GM19463 (cell line): ENCODE measurements at regions not wholly inside any gene's neighbourhood (a gene's known extent, or its start where the extent isn't known, plus 50 kb on each side); places are given as distances from the start of the nearest gene placed in this dataset.
A peak's percentile ranks its signal among the peaks of the same experiment; 100 is the strongest.
"Not testable (repeated sequence)": the region's sequence is repeated elsewhere in the genome, so short reads cannot be mapped to it uniquely, and the experiment has no call there.

Experiments
- ATAC-seq: cut with Tn5 transposase; IDR thresholded peaks from one replicate; pipeline ENCODE4 v1.9.1; 2021; ENCODE audit warnings: mild to moderate bottlenecking, moderate library complexity; ENCODE audit not compliant: unreplicated experiment

GRCh38 chr20:53872561-53873229 lies 197.7 kb downstream of the BCAS1 start:
- peak; percentile 64 for ATAC-seq

- no peak for ATAC-seq
These were observed 198.3 kb downstream of the BCAS1 start for GRCh38 chr20:53872081-53872541.

GRCh38 chr20:53871541-53871940 lies 198.9 kb downstream of the BCAS1 start:
- ATAC-seq: no peak

- ATAC-seq: no peak
These were observed 199.7 kb downstream of the BCAS1 start for GRCh38 chr20:53870426-53871315.

GRCh38 chr20:53869466-53870258 lies 200.7 kb downstream of the BCAS1 start:
- ATAC-seq: peak; percentile 52

GRCh38 chr20:53867741-53868351 lies 202.5 kb downstream of the BCAS1 start:
- no peak for ATAC-seq

GRCh38 chr20:53866794-53867740 lies 203.3 kb downstream of the BCAS1 start:
- no peak for ATAC-seq

GRCh38 chr20:53865901-53866793 lies 204.2 kb downstream of the BCAS1 start:
- ATAC-seq: no peak

- not testable (repeated sequence) for ATAC-seq
These were observed 205.4 kb downstream of the BCAS1 start for GRCh38 chr20:53864765-53865683.

GRCh38 chr20:53863923-53864641 lies 206.3 kb downstream of the BCAS1 start:
- ATAC-seq: not testable (repeated sequence)

GRCh38 chr20:53863535-53863922 lies 206.9 kb downstream of the BCAS1 start:
- ATAC-seq: not testable (repeated sequence)

- not testable (repeated sequence) for ATAC-seq
These were observed 207.4 kb downstream of the BCAS1 start for GRCh38 chr20:53863039-53863438.

- ATAC-seq: not testable (repeated sequence)
These were observed 207.9 kb downstream of the BCAS1 start for GRCh38 chr20:53862490-53862889.

- ATAC-seq: not testable (repeated sequence)
These were observed 208.3 kb downstream of the BCAS1 start for GRCh38 chr20:53862136-53862397.

- no peak for ATAC-seq
These were observed 210.7 kb downstream of the BCAS1 start for GRCh38 chr20:53859684-53860083.

- ATAC-seq: not testable (repeated sequence)
These were observed 211.4 kb downstream of the BCAS1 start for GRCh38 chr20:53859009-53859408.

GRCh38 chr20:53858516-53858915 lies 211.9 kb downstream of the BCAS1 start:
- ATAC-seq: not testable (repeated sequence)
